Activated CD4-positive, alpha-beta T cell treated with anti-CD3 and anti-CD28 coated beads for 1 hour (primary cell): ENCODE measurements at regions not wholly inside any gene's neighbourhood (a gene's known extent, or its start where the extent isn't known, plus 50 kb on each side); places are given as distances from the start of the nearest gene placed in this dataset.
"Not testable (repeated sequence)": the region's sequence is repeated elsewhere in the genome, so short reads cannot be mapped to it uniquely, and the experiment has no call there.

ENCODE experiments used
- DNase-seq: peaks from one replicate; pipeline ENCODE4 v3.0.0-alpha.2; 2020

GRCh38 chr20:57813509-57814269, 103.9 kb upstream of the PMEPA1 start:
- DNase-seq: no peak

- DNase-seq: not testable (repeated sequence)
Observed at GRCh38 chr20:57812632-57813031, 102.8 kb upstream of the PMEPA1 start.

GRCh38 chr20:57811374-57812020, 101.7 kb upstream of the PMEPA1 start:
- DNase-seq: no peak

- no peak for DNase-seq
Observed at GRCh38 chr20:57810511-57811373, 100.9 kb upstream of the PMEPA1 start.

GRCh38 chr20:57809661-57810172, 99.9 kb upstream of the PMEPA1 start:
- no peak for DNase-seq

GRCh38 chr20:57809149-57809548, 99.3 kb upstream of the PMEPA1 start:
- no peak for DNase-seq

- DNase-seq: no peak
Observed at GRCh38 chr20:57808264-57809070, 98.7 kb upstream of the PMEPA1 start.

GRCh38 chr20:57807401-57808263, 97.8 kb upstream of the PMEPA1 start:
- DNase-seq: no peak

GRCh38 chr20:57806975-57807374, 97.2 kb upstream of the PMEPA1 start:
- no peak for DNase-seq

GRCh38 chr20:57806476-57806875, 96.7 kb upstream of the PMEPA1 start:
- no peak for DNase-seq

GRCh38 chr20:57805747-57806146, 95.9 kb upstream of the PMEPA1 start:
- no peak for DNase-seq

- no peak for DNase-seq
Observed at GRCh38 chr20:57804470-57805250, 94.8 kb upstream of the PMEPA1 start.

GRCh38 chr20:57803508-57804005, 93.7 kb upstream of the PMEPA1 start:
- DNase-seq: no peak

- DNase-seq: no peak
Observed at GRCh38 chr20:57802765-57803507, 93.1 kb upstream of the PMEPA1 start.

GRCh38 chr20:57801581-57801980, 91.8 kb upstream of the PMEPA1 start:
- DNase-seq: no peak

GRCh38 chr20:57800791-57801430, 91.1 kb upstream of the PMEPA1 start:
- no peak for DNase-seq

GRCh38 chr20:57797401-57797800, 87.6 kb upstream of the PMEPA1 start:
- DNase-seq: no peak

GRCh38 chr20:57795977-57796560, 86.3 kb upstream of the PMEPA1 start:
- no peak for DNase-seq

GRCh38 chr20:57795342-57795697, 85.5 kb upstream of the PMEPA1 start:
- DNase-seq: no peak
